ENCODE measurements at regions not wholly inside any gene's neighbourhood (a gene's known extent, or its start where the extent isn't known, plus 50 kb on each side); places are given as distances from the start of the nearest gene placed in this dataset.

DNA sequence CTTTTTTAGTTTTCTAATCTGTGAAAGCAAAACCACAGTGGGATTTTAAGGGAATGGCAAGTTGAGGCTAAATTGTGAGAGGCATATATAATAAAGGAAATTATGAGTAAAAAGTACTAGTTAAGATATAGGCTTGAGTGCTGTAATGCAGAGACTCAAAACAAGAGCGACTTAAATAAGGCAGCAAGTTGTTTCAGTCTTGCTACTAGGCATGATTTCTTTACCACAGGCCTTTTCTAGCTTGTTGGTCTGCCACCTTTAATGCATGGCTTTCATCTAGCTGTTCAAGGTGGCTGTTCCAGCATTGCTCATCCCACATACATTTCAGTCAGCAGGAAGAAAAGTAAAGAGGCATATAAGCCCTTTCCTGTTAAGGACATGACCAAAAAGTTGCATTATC lies 427.9 kb upstream of the ADAMTSL1 start:
- H3K4me1 ChIP-seq (ENCODE audit: insufficient read depth, poor library complexity, severe bottlenecking), result no peaks in the 10 kb centered on the region
- no peak overlapping the region for H3K27ac ChIP-seq (ENCODE audit: poor library complexity, severe bottlenecking)
- no peaks in the 10 kb centered on the region for H3K9me3 ChIP-seq (ENCODE audit: severe bottlenecking)
- no peak for DNase-seq (ENCODE audit: low spot score)
- no peaks in the 10 kb centered on the region for H3K27me3 ChIP-seq (ENCODE audit: insufficient read depth, poor library complexity, severe bottlenecking)
- H3K4me3 ChIP-seq (ENCODE audit: severe bottlenecking), result no peak overlapping the region
- ATAC-seq (ENCODE audit: low read depth), result no peak
- no peaks in the 10 kb centered on the region for H3K36me3 ChIP-seq (ENCODE audit: low read depth)
- TF ChIP-seq, protein P1, sequence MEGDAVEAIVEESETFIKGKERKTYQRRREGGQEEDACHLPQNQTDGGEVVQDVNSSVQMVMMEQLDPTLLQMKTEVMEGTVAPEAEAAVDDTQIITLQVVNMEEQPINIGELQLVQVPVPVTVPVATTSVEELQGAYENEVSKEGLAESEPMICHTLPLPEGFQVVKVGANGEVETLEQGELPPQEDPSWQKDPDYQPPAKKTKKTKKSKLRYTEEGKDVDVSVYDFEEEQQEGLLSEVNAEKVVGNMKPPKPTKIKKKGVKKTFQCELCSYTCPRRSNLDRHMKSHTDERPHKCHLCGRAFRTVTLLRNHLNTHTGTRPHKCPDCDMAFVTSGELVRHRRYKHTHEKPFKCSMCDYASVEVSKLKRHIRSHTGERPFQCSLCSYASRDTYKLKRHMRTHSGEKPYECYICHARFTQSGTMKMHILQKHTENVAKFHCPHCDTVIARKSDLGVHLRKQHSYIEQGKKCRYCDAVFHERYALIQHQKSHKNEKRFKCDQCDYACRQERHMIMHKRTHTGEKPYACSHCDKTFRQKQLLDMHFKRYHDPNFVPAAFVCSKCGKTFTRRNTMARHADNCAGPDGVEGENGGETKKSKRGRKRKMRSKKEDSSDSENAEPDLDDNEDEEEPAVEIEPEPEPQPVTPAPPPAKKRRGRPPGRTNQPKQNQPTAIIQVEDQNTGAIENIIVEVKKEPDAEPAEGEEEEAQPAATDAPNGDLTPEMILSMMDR (IDR thresholded peaks at IDR 0.05; ENCODE audit: poor library complexity, severe bottlenecking), result no peak

DNA sequence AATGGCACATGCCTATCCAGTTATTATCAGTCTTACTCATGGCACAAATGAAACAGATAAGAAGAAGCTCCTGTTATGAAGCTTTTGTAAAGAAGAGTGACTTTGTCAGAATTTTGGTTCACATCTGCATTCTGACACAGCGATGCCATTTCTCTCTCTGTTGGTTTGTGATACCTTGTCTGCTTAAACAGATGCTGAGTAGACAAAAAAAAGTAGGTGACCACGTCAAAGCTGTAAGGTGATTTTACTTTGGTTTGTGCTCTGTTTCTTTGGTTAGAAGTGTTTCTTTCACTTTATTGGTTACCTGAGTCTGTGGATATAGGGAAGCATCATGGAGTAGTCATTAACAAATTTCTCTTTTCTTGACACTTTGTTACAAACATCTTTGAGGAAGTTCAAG lies 422.3 kb upstream of the ADAMTSL1 start:
- ATAC-seq (ENCODE audit: low read depth), result no peak
- Histone ChIP-seq H3K36me3 (ENCODE audit: low read depth) (no peaks in the 10 kb centered on the region), H3K4me3 (ENCODE audit: severe bottlenecking) (no peak overlapping the region), H3K4me1 (ENCODE audit: insufficient read depth, poor library complexity, severe bottlenecking) (no peaks in the 10 kb centered on the region), H3K27ac (ENCODE audit: poor library complexity, severe bottlenecking) (no peak overlapping the region), H3K9me3 (ENCODE audit: severe bottlenecking) (no peaks in the 10 kb centered on the region), H3K27me3 (ENCODE audit: insufficient read depth, poor library complexity, severe bottlenecking) (no peaks in the 10 kb centered on the region)
- DNase-seq (ENCODE audit: low spot score), result no peak
- TF ChIP-seq, protein P1 (IDR thresholded peaks at IDR 0.05; ENCODE audit: poor library complexity, severe bottlenecking), result no peak

DNA sequence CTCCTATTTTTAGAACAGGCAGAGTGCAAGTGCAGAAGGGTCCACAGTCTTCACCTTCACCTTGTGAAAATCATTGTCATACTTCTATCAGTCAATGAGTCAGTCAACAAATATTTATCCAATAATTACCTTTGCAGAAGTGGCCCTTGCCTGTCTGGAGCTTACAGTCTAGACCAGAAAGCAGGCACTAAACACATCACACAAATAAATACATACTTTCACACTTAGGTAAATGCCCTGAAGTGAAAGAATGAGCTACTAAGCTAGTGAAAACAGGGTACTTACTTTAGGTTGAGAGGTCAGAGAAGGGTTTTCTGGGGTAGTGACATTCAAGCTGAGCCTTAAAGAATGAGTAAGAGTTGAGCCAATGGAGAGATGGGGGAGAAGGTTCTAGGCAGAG lies 421.9 kb upstream of the ADAMTSL1 start:
- no peak overlapping the region for H3K4me3 ChIP-seq (ENCODE audit: severe bottlenecking)
- no peak for ATAC-seq (ENCODE audit: low read depth)
- no peak for DNase-seq (ENCODE audit: low spot score)
- no peaks in the 10 kb centered on the region for H3K9me3 ChIP-seq (ENCODE audit: severe bottlenecking)
- H3K36me3 ChIP-seq (ENCODE audit: low read depth), result no peaks in the 10 kb centered on the region
- no peaks in the 10 kb centered on the region for H3K27me3 ChIP-seq (ENCODE audit: insufficient read depth, poor library complexity, severe bottlenecking)
- H3K4me1 ChIP-seq (ENCODE audit: insufficient read depth, poor library complexity, severe bottlenecking), result no peaks in the 10 kb centered on the region
- no peak overlapping the region for H3K27ac ChIP-seq (ENCODE audit: poor library complexity, severe bottlenecking)
- TF ChIP-seq, protein P1 (IDR thresholded peaks at IDR 0.05; ENCODE audit: poor library complexity, severe bottlenecking), result no peak

DNA sequence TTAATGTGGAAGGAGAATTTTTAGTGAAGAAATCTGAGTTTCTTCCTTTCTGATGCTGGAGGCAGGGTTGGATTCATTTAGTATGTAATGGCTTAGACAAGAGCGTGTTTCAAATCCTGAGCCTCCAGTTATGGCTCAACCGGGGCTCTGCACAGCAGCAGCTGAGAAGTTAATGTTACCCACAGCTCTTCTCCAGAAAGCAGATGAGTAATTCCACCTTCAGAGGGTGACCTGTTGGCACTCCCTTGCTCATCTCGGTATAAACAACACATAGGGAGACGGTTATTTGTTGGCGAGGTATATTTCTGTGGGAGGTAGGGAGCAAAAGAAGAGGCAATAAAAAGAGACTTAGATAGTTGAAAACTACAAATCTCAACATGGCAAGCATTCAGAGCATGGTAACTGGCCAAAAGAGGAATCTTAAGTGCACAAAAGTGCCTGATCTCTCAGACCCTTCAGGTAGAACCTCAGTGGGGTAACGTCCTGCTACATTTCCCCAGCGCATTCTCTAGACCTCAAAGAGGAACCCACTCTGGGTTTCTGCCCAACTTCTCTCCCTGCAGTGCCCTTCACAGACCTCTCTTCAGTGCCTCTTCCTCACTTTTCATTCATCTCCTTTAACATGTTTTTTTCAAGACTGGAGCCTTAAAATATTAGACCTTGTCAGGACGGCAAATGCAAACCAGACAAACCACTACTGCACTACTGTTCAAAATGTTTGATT lies 417.5 kb upstream of the ADAMTSL1 start:
- H3K9me3 ChIP-seq (ENCODE audit: severe bottlenecking), result no peaks in the 10 kb centered on the region
- ATAC-seq (ENCODE audit: low read depth) (no peak), DNase-seq (ENCODE audit: low spot score) (no peak)
- H3K4me1 ChIP-seq (ENCODE audit: insufficient read depth, poor library complexity, severe bottlenecking), result no peaks in the 10 kb centered on the region
- H3K36me3 ChIP-seq (ENCODE audit: low read depth), result no peaks in the 10 kb centered on the region
- TF ChIP-seq, protein P1 (IDR thresholded peaks at IDR 0.05; ENCODE audit: poor library complexity, severe bottlenecking), result no peak
- H3K27me3 ChIP-seq (ENCODE audit: insufficient read depth, poor library complexity, severe bottlenecking), result no peaks in the 10 kb centered on the region
- H3K27ac ChIP-seq (ENCODE audit: poor library complexity, severe bottlenecking), result no peak overlapping the region
- H3K4me3 ChIP-seq (ENCODE audit: severe bottlenecking), result no peak overlapping the region

DNA sequence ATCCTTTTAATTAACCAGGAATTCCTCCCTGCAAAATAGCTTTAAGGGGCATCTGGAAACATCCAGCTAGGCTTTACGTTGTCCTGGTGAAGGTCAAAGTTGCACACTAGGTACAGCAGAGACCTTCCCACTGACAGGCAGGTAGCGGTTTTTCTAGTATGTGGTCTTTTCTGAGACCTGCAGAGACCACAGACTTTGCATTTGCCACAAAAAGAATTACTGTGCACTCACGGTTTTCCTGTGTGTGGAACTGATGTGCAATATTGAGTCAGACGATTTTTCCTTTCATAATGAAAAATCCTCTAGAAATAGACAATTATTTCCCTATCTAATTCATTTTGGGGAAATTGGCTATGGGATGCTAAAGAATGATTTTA lies 417.0 kb upstream of the ADAMTSL1 start:
- Histone ChIP-seq H3K27me3 (ENCODE audit: insufficient read depth, poor library complexity, severe bottlenecking) (no peaks in the 10 kb centered on the region), H3K4me3 (ENCODE audit: severe bottlenecking) (no peak overlapping the region), H3K36me3 (ENCODE audit: low read depth) (no peaks in the 10 kb centered on the region), H3K9me3 (ENCODE audit: severe bottlenecking) (no peaks in the 10 kb centered on the region), H3K27ac (ENCODE audit: poor library complexity, severe bottlenecking) (no peak overlapping the region), H3K4me1 (ENCODE audit: insufficient read depth, poor library complexity, severe bottlenecking) (no peaks in the 10 kb centered on the region)
- TF ChIP-seq, protein P1 (IDR thresholded peaks at IDR 0.05; ENCODE audit: poor library complexity, severe bottlenecking), result no peak
- DNase-seq (ENCODE audit: low spot score) (no peak), ATAC-seq (ENCODE audit: low read depth) (no peak)

All from RWPE2 (cell line).